ENCODE measurements at regions not wholly inside any gene's neighbourhood (a gene's known extent, or its start where the extent isn't known, plus 50 kb on each side); places are given as distances from the start of the nearest gene placed in this dataset.
"Not testable (repeated sequence)": the region's sequence is repeated elsewhere in the genome, so short reads cannot be mapped to it uniquely, and the experiment has no call there.

DNA sequence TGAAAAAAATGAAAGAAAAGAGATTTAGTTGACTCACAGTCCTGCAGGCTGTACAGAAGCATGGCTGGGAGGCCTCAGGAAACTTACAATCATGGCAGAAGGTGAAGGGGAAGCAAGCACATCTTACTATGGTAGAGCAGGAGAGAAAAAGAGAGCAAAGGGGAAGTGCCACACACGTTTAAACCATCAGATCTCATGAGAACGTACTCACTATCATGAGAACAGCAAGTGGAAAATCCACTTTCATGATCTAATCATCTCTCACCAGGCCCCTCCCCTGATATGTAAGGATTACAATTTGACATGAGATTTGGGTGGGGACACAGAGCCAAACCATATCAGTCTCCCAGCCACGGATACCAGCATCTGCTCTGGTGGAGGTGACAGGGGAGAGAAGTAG, 50.8 kb upstream of the CPOX start:
- no peak for DNase-seq

- DNase-seq, result no peak
Observed at GRCh38 chr3:98645039-98645438, 51.6 kb upstream of the CPOX start.

- DNase-seq, result no peak
Observed at GRCh38 chr3:98646680-98647079, 53.3 kb upstream of the CPOX start.

DNA sequence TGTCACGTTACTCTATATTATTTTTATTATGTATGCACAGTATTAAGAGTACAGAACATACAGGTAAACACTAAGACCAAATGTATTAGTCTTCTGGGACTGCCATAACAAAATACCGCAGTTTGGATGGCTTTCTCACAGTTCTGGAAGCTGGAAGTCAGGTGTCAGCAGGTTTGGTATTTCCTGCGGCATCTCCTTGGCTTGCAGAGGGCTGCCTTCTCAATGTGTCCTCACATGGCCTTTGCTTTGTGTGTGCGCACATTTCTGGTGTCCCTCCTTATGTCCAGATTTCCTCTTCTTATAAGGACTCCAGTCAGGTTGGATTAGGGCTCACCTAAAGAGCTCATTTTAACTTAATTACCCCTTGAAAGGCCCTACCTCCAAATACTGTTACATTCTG, 53.8 kb upstream of the CPOX start:
- DNase-seq, result no peak

- DNase-seq, result no peak
Observed at GRCh38 chr3:98650971-98651779, 57.8 kb upstream of the CPOX start.

- DNase-seq, result no peak
Observed at GRCh38 chr3:98651780-98652077, 58.3 kb upstream of the CPOX start.

- DNase-seq, result no peak
Observed at GRCh38 chr3:98655666-98656065, 62.3 kb upstream of the CPOX start.

DNA sequence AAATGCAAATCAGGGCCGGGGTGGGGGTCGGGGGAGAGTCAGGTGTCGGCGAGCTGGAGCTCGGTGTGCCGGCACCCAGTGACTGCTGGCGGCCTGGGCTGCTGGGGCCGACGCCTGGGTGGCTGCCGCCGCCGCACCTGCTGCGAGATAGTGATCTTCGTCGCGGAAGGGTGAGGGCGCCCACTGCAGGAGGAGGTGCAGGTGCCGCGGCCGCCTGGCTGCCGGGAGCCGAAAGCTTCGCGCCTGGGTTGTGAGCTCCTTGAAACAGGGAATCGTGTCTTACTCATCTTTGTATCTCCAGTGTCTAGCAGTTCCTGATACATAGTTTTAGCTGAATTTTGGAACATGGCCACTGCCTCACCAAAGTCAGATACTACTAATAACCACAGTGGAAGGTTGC, 64.0 kb upstream of the CPOX start:
- peak; percentile 19 for DNase-seq

- no peak for DNase-seq
Observed at GRCh38 chr3:98662699-98663098, 69.3 kb upstream of the CPOX start.

DNA sequence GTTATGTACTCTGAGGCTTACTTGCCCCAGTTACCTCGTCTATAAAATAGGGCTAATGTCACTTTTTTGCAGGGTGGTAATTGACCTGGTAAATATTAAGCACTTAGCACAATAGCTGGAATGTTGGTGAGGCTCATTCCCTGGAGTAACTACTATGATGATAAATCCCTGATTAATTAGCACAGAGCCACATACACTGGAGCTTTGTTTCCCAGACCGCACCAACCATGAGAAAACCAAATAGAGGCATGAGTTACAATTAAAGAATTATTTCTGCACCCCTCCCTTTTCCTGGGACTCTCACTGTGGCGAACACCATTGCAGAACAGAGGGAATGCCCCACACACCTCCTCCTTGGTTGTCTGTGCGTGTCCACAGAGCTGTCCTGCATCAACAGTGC, 76.6 kb upstream of the CPOX start:
- no peak for DNase-seq

DNA sequence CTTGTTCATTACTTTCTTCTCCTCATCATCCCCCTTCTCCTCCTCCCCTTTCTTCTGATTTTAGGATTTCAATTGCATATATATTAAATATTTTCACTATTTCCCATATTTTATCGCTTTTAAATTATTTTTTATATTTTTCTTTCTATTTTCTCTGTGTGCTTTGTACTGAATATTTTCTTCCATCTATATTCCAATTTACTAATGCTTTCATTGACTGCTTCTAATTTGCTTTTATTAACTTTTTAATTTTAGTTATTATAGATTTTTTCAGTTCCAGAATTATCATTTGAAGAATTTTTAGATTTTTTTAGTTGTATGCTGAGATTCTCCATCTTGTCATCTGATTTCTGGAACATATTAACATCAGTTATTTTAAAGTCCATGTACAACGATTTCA, 83.2 kb upstream of the ST3GAL6 start:
- no peak for DNase-seq

DNA sequence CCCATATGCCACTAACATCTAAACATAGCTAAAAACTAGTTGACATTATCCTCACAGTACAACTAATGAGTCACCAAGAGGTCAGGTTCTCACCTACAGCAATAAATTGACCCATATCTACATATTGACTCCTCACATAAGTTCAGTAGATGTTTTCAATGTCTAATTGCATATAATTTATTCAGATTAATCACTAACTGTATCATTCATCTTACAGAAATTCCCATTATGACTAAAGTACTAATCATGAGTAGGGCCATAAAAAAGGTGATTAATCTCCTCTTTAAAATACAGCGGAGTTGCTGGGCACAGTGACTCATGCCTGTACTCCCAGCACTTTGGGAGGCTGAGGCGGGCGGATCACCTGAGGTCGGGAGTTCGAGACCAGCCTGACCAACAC, 82.4 kb upstream of the ST3GAL6 start:
- DNase-seq, result no peak

- no peak for DNase-seq
Observed at GRCh38 chr3:98681486-98681885, 81.7 kb upstream of the ST3GAL6 start.

GRCh38 chr3:98682391-98682790, 80.7 kb upstream of the ST3GAL6 start:
- DNase-seq, result not testable (repeated sequence)

GRCh38 chr3:98688363-98688762, 74.8 kb upstream of the ST3GAL6 start:
- DNase-seq, result no peak

- DNase-seq, result no peak
Observed at GRCh38 chr3:98690876-98691275, 72.3 kb upstream of the ST3GAL6 start.

DNA sequence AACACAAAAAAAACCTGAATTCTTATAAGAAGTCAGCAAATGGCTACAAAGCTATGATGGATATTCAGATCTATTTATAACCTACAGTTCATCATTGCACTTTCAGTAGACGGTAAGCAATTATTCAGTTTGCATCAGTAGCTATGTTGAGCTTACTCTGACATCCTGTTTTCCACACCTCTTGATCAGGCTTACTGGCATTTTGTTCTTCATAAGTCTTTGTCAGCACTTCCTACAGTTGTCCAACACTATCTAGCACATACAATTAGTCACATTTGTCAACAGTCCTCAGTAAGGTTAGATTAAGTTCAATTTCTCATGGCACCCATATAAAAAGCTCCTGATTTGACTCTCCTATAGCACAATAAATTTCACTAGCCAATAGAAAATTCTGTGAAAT, 71.2 kb upstream of the ST3GAL6 start:
- no peak for DNase-seq

DNA sequence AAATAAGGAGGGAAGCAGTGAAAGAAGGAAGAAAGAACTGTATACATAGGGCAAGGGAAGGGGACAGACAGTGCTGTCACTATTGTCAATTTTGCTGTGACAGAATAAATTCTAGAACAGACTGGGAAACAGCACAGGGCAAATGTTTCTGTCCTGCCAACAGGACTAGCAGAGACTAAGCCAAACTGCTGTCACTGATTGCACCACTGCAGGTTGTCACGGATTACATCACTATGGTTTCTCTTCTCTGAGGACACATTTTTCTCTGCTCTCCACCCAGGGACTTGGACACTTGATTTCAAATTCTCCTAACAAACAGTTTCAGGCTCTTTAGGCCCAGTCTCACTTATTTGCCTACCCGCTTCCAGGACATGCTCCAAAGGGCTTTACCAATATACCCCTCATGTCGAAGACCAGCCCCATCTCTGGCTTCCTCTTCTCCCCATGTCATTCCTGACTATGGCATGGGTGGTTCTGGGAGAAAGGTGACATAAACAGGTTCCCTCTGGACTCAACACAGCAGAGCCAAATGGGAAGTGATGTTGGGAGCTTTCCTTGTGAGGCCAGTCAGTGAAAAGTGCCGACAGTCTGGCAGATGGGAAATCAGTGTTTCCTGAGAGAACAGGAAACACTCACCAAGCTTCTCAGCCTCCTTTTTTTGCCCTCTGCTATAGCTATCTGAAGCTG, 70.2 kb upstream of the ST3GAL6 start:
- DNase-seq, result no peak

DNA sequence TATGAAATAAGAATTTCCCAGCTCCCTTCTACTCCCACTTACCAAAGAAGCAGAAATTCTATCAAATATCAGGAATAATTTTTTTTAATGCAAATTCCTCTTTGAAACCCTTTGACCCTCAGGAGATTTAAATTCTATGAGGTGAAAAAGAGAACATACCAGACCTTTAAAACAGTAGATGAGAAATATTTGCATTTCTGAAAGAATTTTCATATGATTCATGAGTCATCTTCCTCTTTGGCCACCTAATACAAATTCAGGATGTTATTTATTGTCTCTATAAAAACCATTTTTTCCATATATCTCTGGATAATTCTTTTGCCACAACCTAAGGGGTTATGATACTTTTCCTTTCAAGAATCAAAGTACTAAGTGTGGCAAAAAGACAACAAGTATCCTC, 67.3 kb upstream of the ST3GAL6 start:
- DNase-seq, result no peak

DNA sequence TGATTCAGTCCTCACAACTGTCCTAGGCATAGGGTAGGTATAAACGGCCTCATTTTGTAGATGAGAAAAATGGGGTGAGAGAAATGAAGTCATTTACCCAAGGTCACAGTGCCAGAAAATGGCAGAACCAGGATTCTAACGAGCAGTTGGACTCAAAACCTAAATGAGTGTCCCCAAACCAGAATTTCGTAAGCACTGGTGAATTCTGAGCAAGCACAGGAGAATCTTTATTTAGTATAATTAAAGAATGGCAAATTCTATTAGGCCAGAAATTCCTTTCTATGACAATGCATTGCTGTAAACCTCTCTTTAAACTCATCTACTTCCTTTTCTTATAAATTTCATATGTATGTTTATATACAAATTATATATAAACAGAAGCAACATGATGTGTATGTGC, 66.8 kb upstream of the ST3GAL6 start:
- DNase-seq, result not testable (repeated sequence)

DNA sequence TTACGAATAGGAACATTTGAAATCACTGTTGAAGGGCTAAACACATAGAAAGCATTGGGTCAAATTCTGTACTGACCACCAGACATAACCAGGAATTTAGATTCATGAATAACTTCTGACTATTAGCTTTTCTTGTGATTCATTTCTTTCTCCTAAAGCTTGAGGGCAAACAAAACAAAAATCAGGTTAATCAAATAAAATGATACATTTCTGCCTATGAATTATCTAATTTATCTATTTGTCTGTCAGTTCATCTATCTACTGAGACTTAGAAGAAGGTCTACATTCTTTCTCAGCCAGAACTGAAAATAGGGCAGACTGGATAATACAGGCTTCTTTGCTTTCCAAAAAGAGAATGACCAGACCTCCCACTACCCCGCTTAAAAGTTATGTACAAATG, 65.9 kb upstream of the ST3GAL6 start:
- DNase-seq, result no peak

DNA sequence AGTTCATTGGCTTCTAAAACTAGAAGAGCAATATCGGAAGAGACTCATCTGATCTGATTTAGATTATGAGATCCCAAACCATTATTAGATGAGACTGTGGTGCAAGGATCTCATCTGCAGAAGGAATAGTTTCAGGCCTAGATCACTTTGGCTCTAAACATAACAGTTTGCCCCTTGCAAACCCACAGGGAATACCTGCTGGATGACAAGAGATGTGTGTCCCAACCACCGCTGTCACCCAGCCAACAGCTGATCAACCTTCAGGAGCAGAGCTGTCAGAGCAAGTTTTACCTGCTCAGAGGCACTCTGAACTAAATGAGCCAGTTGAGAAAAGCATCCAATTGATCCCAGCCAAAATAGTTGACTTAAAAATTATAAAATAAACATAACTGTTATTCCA, 64.0 kb upstream of the ST3GAL6 start:
- DNase-seq, result no peak

- DNase-seq, result no peak
Observed at GRCh38 chr3:98701071-98701675, 62.0 kb upstream of the ST3GAL6 start.

DNA sequence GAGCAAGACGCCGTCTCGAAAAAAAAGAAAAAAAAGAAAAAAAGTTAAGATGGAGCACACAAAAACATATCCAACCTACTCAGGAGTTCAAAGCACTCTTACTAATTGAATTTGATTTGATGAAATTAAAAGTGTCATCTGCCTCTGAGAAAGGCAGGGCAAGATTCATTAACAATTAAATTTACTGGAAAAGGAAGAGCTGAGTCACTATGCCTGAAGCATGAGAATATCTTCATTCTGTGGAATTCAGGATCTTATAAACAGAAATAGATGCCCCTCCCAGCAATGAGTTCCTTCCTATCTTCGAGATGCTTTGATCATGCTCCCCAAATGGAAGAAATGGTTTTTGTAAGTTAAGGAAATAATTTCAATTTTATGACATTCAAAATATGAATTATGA, 61.0 kb upstream of the ST3GAL6 start:
- DNase-seq, result no peak

DNA sequence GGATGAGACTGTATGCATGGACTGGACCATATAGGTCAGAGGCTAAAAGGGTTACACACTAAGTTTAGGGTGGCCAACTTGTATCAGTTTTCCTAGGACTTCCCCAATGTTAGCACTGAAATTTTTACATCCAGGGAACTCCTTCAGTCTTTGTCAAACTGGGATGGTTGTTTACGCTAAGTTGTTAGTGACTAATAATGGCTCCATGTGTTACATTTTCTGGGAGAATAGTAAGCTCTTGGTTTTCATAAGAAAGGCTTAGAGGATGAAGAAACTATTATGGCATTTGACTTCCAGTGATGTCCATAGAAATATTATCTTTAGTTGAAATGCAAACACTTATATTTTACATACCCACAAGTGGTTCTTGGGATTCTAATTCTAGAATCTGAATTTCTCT, 57.9 kb upstream of the ST3GAL6 start:
- no peak for DNase-seq

Measured in stimulated activated CD4-positive, alpha-beta T cell treated with anti-CD3 and anti-CD28 coated beads, Interleukin-4, amount 100 ng/mL, for 24 hours (primary cell).